HL-60 (cell line): ENCODE measurements at regions not wholly inside any gene's neighbourhood (a gene's known extent, or its start where the extent isn't known, plus 50 kb on each side); places are given as distances from the start of the nearest gene placed in this dataset.

Experiments used
- DNase-seq, 2 experiments: peaks; one replicate each; pipeline ENCODE4 v3.0.0-alpha.2; 2010 to 2020; ENCODE audit warnings: low read depth in 1 of 2, low spot score in 1 of 2
- H3K27ac ChIP-seq: fragments of 250-450 bp; sonication (Bioruptor Pico); replicated peaks from 2 replicates; pipeline ENCODE4 v1.5.1; 2020; ENCODE audit warnings: mild to moderate bottlenecking, moderate library complexity
- H3K27me3 ChIP-seq: fragments of 250-450 bp; sonication (Bioruptor Pico); 2 replicates; pipeline ENCODE4 v1.5.1; 2021; ENCODE audit warnings: mild to moderate bottlenecking, moderate library complexity; ENCODE audit not compliant: insufficient read depth, poor library complexity, severe bottlenecking
- H3K4me3 ChIP-seq: replicated peaks from 2 replicates; pipeline ENCODE4 v1.5.1; 2011; ENCODE audit warnings: mild to moderate bottlenecking, control low read depth, low read length; ENCODE audit not compliant: insufficient read depth
- GABPA ChIP-seq: IDR thresholded peaks from 2 replicates; pipeline ENCODE4 v1.6.1; 2012; ENCODE audit warnings: low read depth
- POLR2AphosphoS5 ChIP-seq: IDR thresholded peaks from 2 replicates; pipeline ENCODE4 v1.6.1; 2012; ENCODE audit warnings: low read depth
- SPI1 ChIP-seq: IDR thresholded peaks from 2 replicates; pipeline ENCODE4 v1.6.1; 2012; ENCODE audit warnings: low read depth, mild to moderate bottlenecking, borderline replicate concordance
- TF ChIP-seq, protein P1 (sequence below): IDR thresholded peaks from one replicate; pipeline ENCODE4 v1.5.1; 2011; ENCODE audit warnings: low read length, control low read depth, inconsistent platforms; ENCODE audit not compliant: insufficient read depth
- TF ChIP-seq, protein P2 (sequence below): IDR thresholded peaks from 2 replicates; pipeline ENCODE4 v1.6.1; 2012; ENCODE audit warnings: low read depth; ENCODE audit not compliant: insufficient replicate concordance

GRCh38 chr12:124078800-124079199 lies 105.8 kb downstream of the ZNF664 start:
- Histone ChIP-seq H3K4me3 (no peak overlapping the region), H3K27ac (no peak overlapping the region), H3K27me3 (no peaks in the 10 kb centered on the region)
- DNase-seq = no peak
- TF ChIP-seq, protein P1, sequence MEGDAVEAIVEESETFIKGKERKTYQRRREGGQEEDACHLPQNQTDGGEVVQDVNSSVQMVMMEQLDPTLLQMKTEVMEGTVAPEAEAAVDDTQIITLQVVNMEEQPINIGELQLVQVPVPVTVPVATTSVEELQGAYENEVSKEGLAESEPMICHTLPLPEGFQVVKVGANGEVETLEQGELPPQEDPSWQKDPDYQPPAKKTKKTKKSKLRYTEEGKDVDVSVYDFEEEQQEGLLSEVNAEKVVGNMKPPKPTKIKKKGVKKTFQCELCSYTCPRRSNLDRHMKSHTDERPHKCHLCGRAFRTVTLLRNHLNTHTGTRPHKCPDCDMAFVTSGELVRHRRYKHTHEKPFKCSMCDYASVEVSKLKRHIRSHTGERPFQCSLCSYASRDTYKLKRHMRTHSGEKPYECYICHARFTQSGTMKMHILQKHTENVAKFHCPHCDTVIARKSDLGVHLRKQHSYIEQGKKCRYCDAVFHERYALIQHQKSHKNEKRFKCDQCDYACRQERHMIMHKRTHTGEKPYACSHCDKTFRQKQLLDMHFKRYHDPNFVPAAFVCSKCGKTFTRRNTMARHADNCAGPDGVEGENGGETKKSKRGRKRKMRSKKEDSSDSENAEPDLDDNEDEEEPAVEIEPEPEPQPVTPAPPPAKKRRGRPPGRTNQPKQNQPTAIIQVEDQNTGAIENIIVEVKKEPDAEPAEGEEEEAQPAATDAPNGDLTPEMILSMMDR = no peak
- TF ChIP-seq, protein P2, sequence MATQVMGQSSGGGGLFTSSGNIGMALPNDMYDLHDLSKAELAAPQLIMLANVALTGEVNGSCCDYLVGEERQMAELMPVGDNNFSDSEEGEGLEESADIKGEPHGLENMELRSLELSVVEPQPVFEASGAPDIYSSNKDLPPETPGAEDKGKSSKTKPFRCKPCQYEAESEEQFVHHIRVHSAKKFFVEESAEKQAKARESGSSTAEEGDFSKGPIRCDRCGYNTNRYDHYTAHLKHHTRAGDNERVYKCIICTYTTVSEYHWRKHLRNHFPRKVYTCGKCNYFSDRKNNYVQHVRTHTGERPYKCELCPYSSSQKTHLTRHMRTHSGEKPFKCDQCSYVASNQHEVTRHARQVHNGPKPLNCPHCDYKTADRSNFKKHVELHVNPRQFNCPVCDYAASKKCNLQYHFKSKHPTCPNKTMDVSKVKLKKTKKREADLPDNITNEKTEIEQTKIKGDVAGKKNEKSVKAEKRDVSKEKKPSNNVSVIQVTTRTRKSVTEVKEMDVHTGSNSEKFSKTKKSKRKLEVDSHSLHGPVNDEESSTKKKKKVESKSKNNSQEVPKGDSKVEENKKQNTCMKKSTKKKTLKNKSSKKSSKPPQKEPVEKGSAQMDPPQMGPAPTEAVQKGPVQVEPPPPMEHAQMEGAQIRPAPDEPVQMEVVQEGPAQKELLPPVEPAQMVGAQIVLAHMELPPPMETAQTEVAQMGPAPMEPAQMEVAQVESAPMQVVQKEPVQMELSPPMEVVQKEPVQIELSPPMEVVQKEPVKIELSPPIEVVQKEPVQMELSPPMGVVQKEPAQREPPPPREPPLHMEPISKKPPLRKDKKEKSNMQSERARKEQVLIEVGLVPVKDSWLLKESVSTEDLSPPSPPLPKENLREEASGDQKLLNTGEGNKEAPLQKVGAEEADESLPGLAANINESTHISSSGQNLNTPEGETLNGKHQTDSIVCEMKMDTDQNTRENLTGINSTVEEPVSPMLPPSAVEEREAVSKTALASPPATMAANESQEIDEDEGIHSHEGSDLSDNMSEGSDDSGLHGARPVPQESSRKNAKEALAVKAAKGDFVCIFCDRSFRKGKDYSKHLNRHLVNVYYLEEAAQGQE = no peak
- TF ChIP-seq SPI1 (no peak), POLR2AphosphoS5 (no peak), GABPA (no peak)

DNA sequence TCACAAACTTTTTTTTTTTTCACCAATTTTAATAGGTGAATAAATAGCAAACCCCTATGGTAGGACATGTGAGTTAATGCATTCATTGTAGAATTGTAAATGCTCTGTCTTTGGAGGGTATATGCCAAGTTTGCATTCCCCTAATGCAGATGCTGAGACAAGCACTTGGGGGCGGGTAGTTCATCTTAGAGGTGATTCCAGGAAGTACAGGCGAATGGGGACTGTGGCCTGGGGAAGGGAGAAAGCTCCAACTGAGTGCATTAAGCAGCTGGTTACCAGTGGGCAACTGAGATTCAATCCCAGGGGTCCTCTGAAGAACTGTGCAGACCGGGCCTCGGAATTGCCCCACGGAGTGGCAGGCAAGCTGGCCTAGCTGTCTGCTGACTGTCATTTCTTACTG lies 107.6 kb downstream of the ZNF664 start:
- TF ChIP-seq, protein P2 = no peak
- TF ChIP-seq POLR2AphosphoS5 (no peak), GABPA (no peak), SPI1 (no peak)
- TF ChIP-seq, protein P1 = no peak
- H3K27me3 ChIP-seq = no peaks in the 10 kb centered on the region
- H3K27ac ChIP-seq = no peak overlapping the region
- no peak for DNase-seq
- no peak overlapping the region for H3K4me3 ChIP-seq

- H3K27ac ChIP-seq = no peak overlapping the region
- DNase-seq = no peak
- no peak overlapping the region for H3K4me3 ChIP-seq
- TF ChIP-seq, protein P1 = no peak
- TF ChIP-seq, protein P2 = no peak
- TF ChIP-seq GABPA = no peak
- no peak for TF ChIP-seq SPI1
- TF ChIP-seq POLR2AphosphoS5 = no peak
- H3K27me3 ChIP-seq = no peaks in the 10 kb centered on the region
These were observed 109.0 kb downstream of the ZNF664 start for GRCh38 chr12:124082012-124082411.
